ENCODE measurements at regions not wholly inside any gene's neighbourhood (a gene's known extent, or its start where the extent isn't known, plus 50 kb on each side); places are given as distances from the start of the nearest gene placed in this dataset.

GRCh38 chr6:12566618-12567123 is 149.9 kb upstream of the PHACTR1 start:
- TF ChIP-seq CTCF (IDR thresholded peaks at IDR 0.05; ENCODE audit: insufficient read depth, low read depth, low read length) (no peak), EZH2 (IDR thresholded peaks at IDR 0.05; ENCODE audit: insufficient read depth, low read length) (no peak)

All from astrocyte (in vitro differentiated cells and primary cell).